ENCODE measurements at regions not wholly inside any gene's neighbourhood (a gene's known extent, or its start where the extent isn't known, plus 50 kb on each side); places are given as distances from the start of the nearest gene placed in this dataset.

DNA sequence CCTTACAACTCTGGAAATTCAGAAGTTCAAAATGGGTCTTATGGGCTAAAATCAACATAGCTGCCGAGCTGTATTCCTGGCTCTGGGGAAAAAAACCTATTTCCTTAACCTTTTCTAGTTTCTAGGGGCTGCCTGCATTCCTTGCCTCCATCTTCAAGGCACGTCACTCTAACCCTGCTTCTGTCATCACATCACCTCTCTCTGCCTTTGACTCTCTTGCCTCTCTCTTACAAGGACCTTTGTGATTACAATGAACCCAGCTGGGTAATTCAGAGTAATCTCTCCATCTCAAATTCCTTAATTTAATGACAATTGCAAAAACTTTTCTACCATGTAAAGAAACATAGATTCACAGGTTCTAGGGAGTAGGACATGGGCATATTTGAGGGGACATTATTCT, 103.1 kb upstream of the SMC2 start:
- TF ChIP-seq CTCF (IDR thresholded peaks at IDR 0.05; ENCODE audit: low read length), result no peak
- no peak for TF ChIP-seq EZH2 (IDR thresholded peaks at IDR 0.05; ENCODE audit: borderline replicate concordance, low read length)
